PC-3 (cell line): ENCODE measurements at regions not wholly inside any gene's neighbourhood (a gene's known extent, or its start where the extent isn't known, plus 50 kb on each side); places are given as distances from the start of the nearest gene placed in this dataset.

Experiments
- CTCF ChIP-seq: fragments of 300-600 bp; sonication (generic); conservative IDR thresholded peaks from 2 replicates; pipeline ENCODE4 v1.5.1; 2017; ENCODE audit warnings: antibody characterized with exemption, low read depth, mild to moderate bottlenecking, low read length
- EZH2phosphoT487 ChIP-seq: fragments of 300-600 bp; sonication (generic); IDR thresholded peaks from 2 replicates; pipeline ENCODE4 v1.6.1; 2018; ENCODE audit warnings: mild to moderate bottlenecking, antibody characterized with exemption, low read length, borderline replicate concordance

DNA sequence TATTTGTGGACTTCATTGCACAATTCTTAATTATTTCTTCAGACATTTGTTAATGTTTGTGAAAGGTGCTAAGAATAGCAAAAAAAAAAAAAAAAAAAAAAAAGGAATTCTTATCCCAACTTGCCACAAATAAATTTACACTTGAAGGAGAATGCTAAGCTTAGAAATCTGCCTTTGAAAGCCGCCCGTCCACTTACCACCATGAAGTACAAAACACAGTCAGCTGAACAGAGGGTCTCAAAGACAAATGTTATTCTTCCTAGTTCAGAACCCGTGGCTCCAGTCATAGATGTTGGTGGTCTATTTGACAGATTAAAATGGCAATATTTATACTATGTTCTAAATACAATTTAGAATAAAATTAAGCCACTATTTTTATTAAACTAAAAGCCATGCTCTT, 141.2 kb downstream of the ELAPOR2 start:
- TF ChIP-seq CTCF (no peak), EZH2phosphoT487 (no peak)
